HL-60 (cell line): ENCODE measurements at regions not wholly inside any gene's neighbourhood (a gene's known extent, or its start where the extent isn't known, plus 50 kb on each side); places are given as distances from the start of the nearest gene placed in this dataset.

Experiments used
- DNase-seq, 2 experiments: peaks; one replicate each; pipeline ENCODE4 v3.0.0-alpha.2; 2010 to 2020; ENCODE audit warnings: low read depth in 1 of 2, low spot score in 1 of 2
- H3K27ac ChIP-seq: fragments of 250-450 bp; sonication (Bioruptor Pico); replicated peaks from 2 replicates; pipeline ENCODE4 v1.5.1; 2020; ENCODE audit warnings: mild to moderate bottlenecking, moderate library complexity
- H3K27me3 ChIP-seq: fragments of 250-450 bp; sonication (Bioruptor Pico); 2 replicates; pipeline ENCODE4 v1.5.1; 2021; ENCODE audit warnings: mild to moderate bottlenecking, moderate library complexity; ENCODE audit not compliant: insufficient read depth, poor library complexity, severe bottlenecking
- H3K4me3 ChIP-seq: replicated peaks from 2 replicates; pipeline ENCODE4 v1.5.1; 2011; ENCODE audit warnings: mild to moderate bottlenecking, control low read depth, low read length; ENCODE audit not compliant: insufficient read depth
- GABPA ChIP-seq: IDR thresholded peaks from 2 replicates; pipeline ENCODE4 v1.6.1; 2012; ENCODE audit warnings: low read depth
- POLR2AphosphoS5 ChIP-seq: IDR thresholded peaks from 2 replicates; pipeline ENCODE4 v1.6.1; 2012; ENCODE audit warnings: low read depth
- SPI1 ChIP-seq: IDR thresholded peaks from 2 replicates; pipeline ENCODE4 v1.6.1; 2012; ENCODE audit warnings: low read depth, mild to moderate bottlenecking, borderline replicate concordance
- TF ChIP-seq, protein P1 (sequence below): IDR thresholded peaks from 2 replicates; pipeline ENCODE4 v1.6.1; 2012; ENCODE audit warnings: low read depth; ENCODE audit not compliant: insufficient replicate concordance
- TF ChIP-seq, protein P2 (sequence below): IDR thresholded peaks from one replicate; pipeline ENCODE4 v1.5.1; 2011; ENCODE audit warnings: low read length, control low read depth, inconsistent platforms; ENCODE audit not compliant: insufficient read depth

GRCh38 chr15:69834761-69835160, 263.0 kb downstream of the TLE3 start:
- Histone ChIP-seq H3K4me3 (no peak overlapping the region), H3K27ac (no peak overlapping the region), H3K27me3 (no peaks in the 10 kb centered on the region)
- no peak for DNase-seq
- no peak for TF ChIP-seq SPI1
- TF ChIP-seq GABPA = no peak
- TF ChIP-seq POLR2AphosphoS5 = no peak
- TF ChIP-seq, protein P1, sequence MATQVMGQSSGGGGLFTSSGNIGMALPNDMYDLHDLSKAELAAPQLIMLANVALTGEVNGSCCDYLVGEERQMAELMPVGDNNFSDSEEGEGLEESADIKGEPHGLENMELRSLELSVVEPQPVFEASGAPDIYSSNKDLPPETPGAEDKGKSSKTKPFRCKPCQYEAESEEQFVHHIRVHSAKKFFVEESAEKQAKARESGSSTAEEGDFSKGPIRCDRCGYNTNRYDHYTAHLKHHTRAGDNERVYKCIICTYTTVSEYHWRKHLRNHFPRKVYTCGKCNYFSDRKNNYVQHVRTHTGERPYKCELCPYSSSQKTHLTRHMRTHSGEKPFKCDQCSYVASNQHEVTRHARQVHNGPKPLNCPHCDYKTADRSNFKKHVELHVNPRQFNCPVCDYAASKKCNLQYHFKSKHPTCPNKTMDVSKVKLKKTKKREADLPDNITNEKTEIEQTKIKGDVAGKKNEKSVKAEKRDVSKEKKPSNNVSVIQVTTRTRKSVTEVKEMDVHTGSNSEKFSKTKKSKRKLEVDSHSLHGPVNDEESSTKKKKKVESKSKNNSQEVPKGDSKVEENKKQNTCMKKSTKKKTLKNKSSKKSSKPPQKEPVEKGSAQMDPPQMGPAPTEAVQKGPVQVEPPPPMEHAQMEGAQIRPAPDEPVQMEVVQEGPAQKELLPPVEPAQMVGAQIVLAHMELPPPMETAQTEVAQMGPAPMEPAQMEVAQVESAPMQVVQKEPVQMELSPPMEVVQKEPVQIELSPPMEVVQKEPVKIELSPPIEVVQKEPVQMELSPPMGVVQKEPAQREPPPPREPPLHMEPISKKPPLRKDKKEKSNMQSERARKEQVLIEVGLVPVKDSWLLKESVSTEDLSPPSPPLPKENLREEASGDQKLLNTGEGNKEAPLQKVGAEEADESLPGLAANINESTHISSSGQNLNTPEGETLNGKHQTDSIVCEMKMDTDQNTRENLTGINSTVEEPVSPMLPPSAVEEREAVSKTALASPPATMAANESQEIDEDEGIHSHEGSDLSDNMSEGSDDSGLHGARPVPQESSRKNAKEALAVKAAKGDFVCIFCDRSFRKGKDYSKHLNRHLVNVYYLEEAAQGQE = no peak
- TF ChIP-seq, protein P2, sequence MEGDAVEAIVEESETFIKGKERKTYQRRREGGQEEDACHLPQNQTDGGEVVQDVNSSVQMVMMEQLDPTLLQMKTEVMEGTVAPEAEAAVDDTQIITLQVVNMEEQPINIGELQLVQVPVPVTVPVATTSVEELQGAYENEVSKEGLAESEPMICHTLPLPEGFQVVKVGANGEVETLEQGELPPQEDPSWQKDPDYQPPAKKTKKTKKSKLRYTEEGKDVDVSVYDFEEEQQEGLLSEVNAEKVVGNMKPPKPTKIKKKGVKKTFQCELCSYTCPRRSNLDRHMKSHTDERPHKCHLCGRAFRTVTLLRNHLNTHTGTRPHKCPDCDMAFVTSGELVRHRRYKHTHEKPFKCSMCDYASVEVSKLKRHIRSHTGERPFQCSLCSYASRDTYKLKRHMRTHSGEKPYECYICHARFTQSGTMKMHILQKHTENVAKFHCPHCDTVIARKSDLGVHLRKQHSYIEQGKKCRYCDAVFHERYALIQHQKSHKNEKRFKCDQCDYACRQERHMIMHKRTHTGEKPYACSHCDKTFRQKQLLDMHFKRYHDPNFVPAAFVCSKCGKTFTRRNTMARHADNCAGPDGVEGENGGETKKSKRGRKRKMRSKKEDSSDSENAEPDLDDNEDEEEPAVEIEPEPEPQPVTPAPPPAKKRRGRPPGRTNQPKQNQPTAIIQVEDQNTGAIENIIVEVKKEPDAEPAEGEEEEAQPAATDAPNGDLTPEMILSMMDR = no peak

GRCh38 chr15:69836048-69836447, 261.7 kb downstream of the TLE3 start:
- Histone ChIP-seq H3K4me3 (no peak overlapping the region), H3K27ac (no peak overlapping the region), H3K27me3 (no peaks in the 10 kb centered on the region)
- no peak for DNase-seq
- TF ChIP-seq POLR2AphosphoS5 = no peak
- TF ChIP-seq, protein P2 = no peak
- no peak for TF ChIP-seq GABPA
- TF ChIP-seq, protein P1 = no peak
- no peak for TF ChIP-seq SPI1

DNA sequence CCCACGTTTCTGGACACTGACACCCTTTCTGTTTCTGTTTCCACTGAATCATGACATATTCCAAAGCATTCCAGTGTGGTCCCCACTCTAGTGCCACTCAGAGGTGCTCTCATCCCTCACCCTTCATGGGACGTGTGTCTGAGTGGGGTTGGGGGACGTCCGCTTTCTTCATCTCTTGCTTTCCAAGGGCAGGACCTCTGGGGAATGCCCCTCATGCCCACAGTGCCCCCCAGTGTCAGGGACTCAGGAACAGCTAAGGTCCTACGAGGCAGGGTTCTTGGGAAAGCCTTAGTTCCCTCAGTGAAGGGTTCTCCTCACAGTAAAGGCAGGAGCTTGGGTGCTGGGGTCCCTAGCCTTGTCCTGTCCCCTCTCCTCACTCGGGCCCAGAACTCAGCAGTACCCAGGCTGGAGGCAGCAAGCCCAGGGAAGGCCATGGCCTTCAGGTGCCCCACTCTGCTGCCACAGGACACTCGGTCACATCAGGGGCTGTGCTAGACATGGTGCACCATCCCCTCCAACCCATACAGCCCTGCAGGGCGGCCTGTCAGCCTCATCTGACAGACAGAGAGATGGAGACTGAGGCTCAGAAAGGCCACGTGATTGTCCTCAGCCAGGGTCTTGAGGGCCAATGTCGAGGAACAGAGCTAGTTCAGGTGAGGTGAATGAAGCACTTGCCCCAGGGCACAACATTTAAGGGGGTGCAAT, 261.0 kb downstream of the TLE3 start:
- TF ChIP-seq, protein P2 = no peak
- TF ChIP-seq SPI1 (no peak), GABPA (no peak), POLR2AphosphoS5 (no peak)
- TF ChIP-seq, protein P1 = no peak
- DNase-seq = no peak
- Histone ChIP-seq H3K27ac (no peak overlapping the region), H3K4me3 (no peak overlapping the region), H3K27me3 (no peaks in the 10 kb centered on the region)
